Activated CD4-positive, alpha-beta T cell treated with anti-CD3 and anti-CD28 coated beads, Interleukin-2, amount 10 ng/mL, durations not matched to agents 24 days and 14 days (primary cell): ENCODE measurements at regions not wholly inside any gene's neighbourhood (a gene's known extent, or its start where the extent isn't known, plus 50 kb on each side); places are given as distances from the start of the nearest gene placed in this dataset.
"Not testable (repeated sequence)": the region's sequence is repeated elsewhere in the genome, so short reads cannot be mapped to it uniquely, and the experiment has no call there.

Experiments
- DNase-seq: peaks from one replicate; pipeline ENCODE4 v3.0.0; 2022
- H3K27ac Mint-ChIP-seq: one replicate; pipeline ENCODE4 v1.8.0; 2022; ENCODE audit warnings: mild to moderate bottlenecking, mixed read lengths
- H3K27me3 Mint-ChIP-seq: one replicate; pipeline ENCODE4 v1.8.0; 2022; ENCODE audit warnings: mixed read lengths
- H3K36me3 Mint-ChIP-seq: one replicate; pipeline ENCODE4 v1.8.0; 2022; ENCODE audit warnings: low read depth, mild to moderate bottlenecking, mixed read lengths
- H3K4me1 Mint-ChIP-seq: one replicate; pipeline ENCODE4 v1.8.0; 2021; ENCODE audit warnings: mixed read lengths
- H3K4me3 Mint-ChIP-seq: one replicate; pipeline ENCODE4 v1.8.0; 2022; ENCODE audit warnings: mild to moderate bottlenecking, moderate library complexity, mixed read lengths
- H3K9me3 Mint-ChIP-seq: one replicate; pipeline ENCODE4 v1.8.0; 2021; ENCODE audit warnings: mixed read lengths
- intact Hi-C: fragments of 100-400 bp; cut with micrococcal nuclease; formaldehyde crosslinking; loops from one replicate; pipeline ENCODE4 v1.15.1; 2023

DNA sequence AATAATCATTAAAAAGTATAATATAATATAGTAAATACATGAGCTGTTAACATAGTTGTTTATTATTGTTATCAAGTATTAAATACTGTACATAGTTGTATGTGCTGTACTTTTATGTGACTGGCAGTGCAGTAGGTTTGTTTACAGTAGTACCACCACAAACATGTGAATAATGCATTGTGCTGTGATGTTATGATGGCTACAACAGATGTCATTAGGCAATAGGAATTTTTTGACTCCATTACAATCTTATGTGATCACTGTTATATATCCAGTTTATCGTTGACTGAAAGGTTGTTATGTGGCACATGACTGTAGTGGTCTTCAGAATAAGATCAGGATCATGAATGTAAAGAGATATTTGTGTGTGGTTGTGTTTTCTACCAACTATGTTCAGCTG is 577.8 kb downstream of the JRKL start:
- Mint-ChIP-seq H3K27me3 (no peaks in the 10 kb centered on the region), H3K27ac (no peak overlapping the region), H3K4me3 (no peak overlapping the region), H3K9me3 (no peaks in the 10 kb centered on the region), H3K36me3 (no peaks in the 10 kb centered on the region), H3K4me1 (no peaks in the 10 kb centered on the region)
- intact Hi-C loops: no loop called here
- no peak for DNase-seq

DNA sequence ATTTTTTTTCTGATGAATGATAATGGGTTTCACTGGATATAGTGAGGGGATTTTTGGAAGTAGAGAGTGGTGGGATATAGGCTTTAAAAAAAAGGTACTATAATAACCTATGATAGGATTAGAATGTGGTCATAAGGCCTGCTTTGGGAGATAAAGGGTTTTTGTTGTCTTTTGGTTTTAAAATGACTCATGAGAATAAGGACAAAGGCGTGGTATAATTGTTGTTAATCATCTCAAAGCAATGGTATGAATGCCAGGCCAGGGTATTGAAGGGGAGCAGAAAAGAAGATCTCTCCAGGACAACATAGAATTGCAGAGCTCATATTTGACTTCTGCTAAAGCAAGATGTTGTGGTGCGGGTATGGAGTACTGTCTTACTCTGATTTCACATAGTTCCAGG is 579.4 kb downstream of the JRKL start:
- no peak for DNase-seq
- Mint-ChIP-seq H3K27me3 (no peaks in the 10 kb centered on the region), H3K36me3 (no peaks in the 10 kb centered on the region), H3K9me3 (no peaks in the 10 kb centered on the region), H3K27ac (no peak overlapping the region), H3K4me3 (no peak overlapping the region), H3K4me1 (no peaks in the 10 kb centered on the region)
- intact Hi-C loops: no loop called here

DNA sequence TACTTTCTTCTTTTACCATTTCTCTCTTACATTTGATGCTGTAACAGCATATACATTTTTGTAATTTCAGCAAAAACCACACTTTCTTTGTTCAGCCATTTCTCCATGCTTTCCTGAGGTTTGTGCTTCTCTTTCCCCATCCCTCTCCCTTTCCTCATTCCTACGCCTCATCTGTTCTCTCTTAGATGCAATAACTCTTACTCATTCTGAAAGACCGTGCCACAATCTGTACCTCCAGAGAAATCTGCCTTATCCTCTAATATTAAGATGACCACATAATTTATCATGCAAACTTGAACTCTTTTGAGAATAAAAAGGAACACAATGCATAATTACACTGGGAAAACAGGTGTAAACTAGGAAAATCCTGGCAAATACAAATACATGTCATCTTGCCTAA is 588.9 kb downstream of the JRKL start:
- no peak overlapping the region for H3K4me3 Mint-ChIP-seq
- DNase-seq: no peak
- no peaks in the 10 kb centered on the region for H3K36me3 Mint-ChIP-seq
- H3K27ac Mint-ChIP-seq: no peak overlapping the region
- no peaks in the 10 kb centered on the region for H3K27me3 Mint-ChIP-seq
- H3K9me3 Mint-ChIP-seq: no peaks in the 10 kb centered on the region
- H3K4me1 Mint-ChIP-seq: no peaks in the 10 kb centered on the region
- intact Hi-C loops: no loop called here

DNA sequence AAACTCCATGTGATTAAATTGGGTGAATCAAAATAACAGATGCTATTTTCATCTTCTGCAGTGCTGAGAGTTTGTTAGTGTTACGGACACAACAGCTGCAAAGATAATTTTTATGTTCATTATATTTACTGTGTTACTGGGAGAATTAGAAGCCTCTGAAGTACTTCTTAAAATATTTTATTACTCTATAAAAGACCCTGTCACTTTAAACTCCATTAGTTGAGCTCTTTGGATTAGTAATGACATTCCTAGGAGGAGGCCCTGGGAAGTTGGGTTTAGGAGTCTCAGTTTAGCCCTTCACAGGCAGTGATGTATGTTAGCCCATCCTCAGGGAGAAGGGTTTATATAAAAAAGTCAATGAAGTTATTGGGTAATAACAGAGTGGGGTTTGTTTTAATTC is 596.7 kb downstream of the JRKL start:
- DNase-seq: no peak
- H3K36me3 Mint-ChIP-seq: no peaks in the 10 kb centered on the region
- H3K4me1 Mint-ChIP-seq: no peaks in the 10 kb centered on the region
- intact Hi-C loops: no loop called here
- H3K9me3 Mint-ChIP-seq: no peaks in the 10 kb centered on the region
- no peaks in the 10 kb centered on the region for H3K27me3 Mint-ChIP-seq
- no peak overlapping the region for H3K4me3 Mint-ChIP-seq
- H3K27ac Mint-ChIP-seq: no peak overlapping the region

DNA sequence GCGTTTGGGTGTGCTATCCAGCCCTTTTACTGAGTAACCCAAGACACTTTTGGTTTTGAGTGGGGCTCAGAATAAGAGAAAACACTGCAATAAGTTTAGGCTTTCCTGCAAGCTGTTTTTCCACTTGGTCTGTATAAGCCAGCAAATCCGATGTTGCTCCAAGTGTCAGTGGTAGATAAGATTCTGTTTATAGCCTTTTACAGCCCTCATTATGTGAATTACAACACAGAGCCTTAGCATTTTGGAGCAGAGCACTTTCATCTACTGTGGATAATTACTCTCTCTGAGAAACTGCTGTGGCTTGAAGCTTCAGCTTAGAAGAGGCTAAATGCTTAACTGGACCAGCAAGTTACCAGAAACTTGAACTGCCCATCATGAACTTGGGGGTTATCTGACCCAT is 601.1 kb downstream of the JRKL start:
- no peaks in the 10 kb centered on the region for H3K36me3 Mint-ChIP-seq

DNA sequence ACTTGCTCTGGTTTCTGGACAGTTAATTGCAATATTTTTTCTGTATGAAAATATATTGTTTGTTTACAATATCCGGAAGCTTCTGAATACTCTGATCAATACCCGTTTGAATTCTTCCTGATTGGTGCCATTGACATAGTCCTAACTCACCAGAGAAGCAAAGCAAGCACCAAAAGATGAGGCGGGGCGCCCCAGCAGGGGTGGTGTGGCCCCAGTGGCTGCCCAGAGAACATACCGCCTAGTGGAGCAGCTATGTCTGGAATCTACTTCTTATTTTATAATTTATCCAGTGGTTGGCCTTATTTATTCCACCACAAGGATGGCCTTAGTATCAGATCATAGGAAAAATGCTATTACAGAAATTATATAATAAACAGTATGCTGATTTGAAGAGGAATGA is 610.7 kb downstream of the JRKL start:
- intact Hi-C loops: no loop called here
- Mint-ChIP-seq H3K36me3 (no peaks in the 10 kb centered on the region), H3K4me3 (no peak overlapping the region), H3K27me3 (no peaks in the 10 kb centered on the region), H3K9me3 (no peaks in the 10 kb centered on the region), H3K27ac (no peak overlapping the region), H3K4me1 (no peaks in the 10 kb centered on the region)
- DNase-seq: no peak

More for the DNA sequence above, 601.1 kb downstream of the JRKL start:
- Mint-ChIP-seq H3K27ac (no peak overlapping the region), H3K4me3 (no peak overlapping the region), H3K27me3 (no peaks in the 10 kb centered on the region), H3K9me3 (no peaks in the 10 kb centered on the region), H3K4me1 (no peaks in the 10 kb centered on the region)
- no peak for DNase-seq
- intact Hi-C loops: no loop called here

DNA sequence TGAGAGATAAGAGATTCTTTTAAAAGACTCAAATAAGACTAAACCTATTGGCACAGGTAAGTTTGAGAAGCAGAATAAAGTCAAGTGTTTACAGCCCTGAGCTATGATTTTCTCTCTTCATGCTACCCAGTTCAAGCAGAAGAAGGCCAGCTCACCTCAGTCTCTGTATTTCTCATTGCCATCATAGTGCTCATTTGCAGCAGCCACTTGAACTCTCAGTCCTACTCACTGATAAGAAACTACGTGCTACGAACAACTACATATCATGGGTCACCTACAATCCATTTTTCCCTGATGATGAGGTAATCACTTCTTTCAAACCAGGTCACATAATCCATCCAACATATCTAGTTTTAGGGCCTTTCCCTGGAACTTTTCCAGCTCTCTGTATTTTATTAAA is 617.5 kb downstream of the JRKL start:
- Mint-ChIP-seq H3K4me1 (no peaks in the 10 kb centered on the region), H3K27ac (no peak overlapping the region), H3K4me3 (no peak overlapping the region), H3K27me3 (no peaks in the 10 kb centered on the region), H3K36me3 (no peaks in the 10 kb centered on the region), H3K9me3 (no peaks in the 10 kb centered on the region)
- DNase-seq: no peak
- intact Hi-C loops: no loop called here

DNA sequence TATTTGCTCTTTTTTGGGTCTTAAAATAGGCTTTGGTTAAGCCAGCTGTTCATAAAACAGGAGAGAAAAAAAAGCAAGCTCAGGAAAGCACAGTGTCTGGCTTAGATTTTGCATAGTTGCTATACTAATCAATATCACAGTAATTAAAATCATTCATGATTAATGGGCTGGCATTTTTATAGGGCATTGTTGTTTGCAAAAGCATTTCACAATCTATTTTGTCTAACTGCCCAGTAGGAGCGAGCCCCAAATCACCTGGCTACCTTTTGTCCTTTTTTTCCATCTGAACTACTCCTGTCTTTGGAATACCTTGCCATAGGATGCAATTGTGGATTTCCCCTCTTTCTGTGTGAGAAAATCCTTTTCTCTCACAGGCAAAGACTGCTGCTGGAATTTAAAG is 619.8 kb downstream of the JRKL start:
- no peak for DNase-seq
- Mint-ChIP-seq H3K4me3 (no peak overlapping the region), H3K27me3 (no peaks in the 10 kb centered on the region), H3K4me1 (no peaks in the 10 kb centered on the region), H3K9me3 (no peaks in the 10 kb centered on the region), H3K27ac (no peak overlapping the region), H3K36me3 (no peaks in the 10 kb centered on the region)
- intact Hi-C loops: no loop called here

DNA sequence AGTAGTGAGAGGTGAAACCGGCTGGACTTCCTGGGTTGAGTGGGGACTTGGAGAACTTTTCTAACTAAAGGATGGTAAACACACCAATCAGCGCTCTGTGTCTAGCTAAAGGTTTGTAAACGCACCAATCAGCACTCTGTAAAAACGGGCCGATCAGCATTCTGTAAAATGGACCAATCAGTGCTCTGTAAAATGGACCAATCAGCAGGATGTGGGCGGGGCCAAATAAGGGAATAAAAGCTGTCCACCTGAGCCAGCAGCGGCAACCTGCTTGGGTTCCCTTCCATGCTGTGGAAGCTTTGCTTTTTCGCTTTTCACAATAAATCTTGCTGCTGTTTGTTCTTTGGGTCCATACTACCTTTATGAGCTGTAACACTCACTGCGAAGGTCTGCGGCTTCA is 621.2 kb downstream of the JRKL start:
- H3K36me3 Mint-ChIP-seq, H3K27ac Mint-ChIP-seq, H3K4me3 Mint-ChIP-seq, DNase-seq, H3K4me1 Mint-ChIP-seq, H3K27me3 Mint-ChIP-seq, intact Hi-C loops, H3K9me3 Mint-ChIP-seq: not testable (repeated sequence)

DNA sequence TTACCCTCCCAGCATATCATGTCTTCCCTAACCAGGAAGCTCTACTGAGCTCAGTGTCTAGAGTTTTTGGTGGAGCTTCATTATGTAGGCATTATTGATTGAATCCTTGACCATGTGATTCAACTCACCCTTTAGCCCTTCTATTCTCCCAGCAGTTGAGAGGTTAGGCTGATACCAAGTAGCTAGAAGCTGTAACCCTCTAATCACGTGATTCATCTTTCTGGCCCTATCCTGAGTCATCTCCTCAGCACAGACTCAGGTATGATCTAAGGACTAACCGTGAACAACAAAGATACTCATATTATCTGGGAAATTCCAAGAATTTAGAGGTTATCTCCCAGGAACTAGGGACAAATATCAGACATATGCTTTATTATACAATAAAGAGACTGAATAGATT is 625.5 kb downstream of the JRKL start:
- Mint-ChIP-seq H3K4me3 (no peak overlapping the region), H3K4me1 (no peaks in the 10 kb centered on the region), H3K36me3 (no peaks in the 10 kb centered on the region), H3K9me3 (no peaks in the 10 kb centered on the region), H3K27me3 (no peaks in the 10 kb centered on the region), H3K27ac (no peak overlapping the region)
- DNase-seq: no peak
- intact Hi-C loops: no loop called here

DNA sequence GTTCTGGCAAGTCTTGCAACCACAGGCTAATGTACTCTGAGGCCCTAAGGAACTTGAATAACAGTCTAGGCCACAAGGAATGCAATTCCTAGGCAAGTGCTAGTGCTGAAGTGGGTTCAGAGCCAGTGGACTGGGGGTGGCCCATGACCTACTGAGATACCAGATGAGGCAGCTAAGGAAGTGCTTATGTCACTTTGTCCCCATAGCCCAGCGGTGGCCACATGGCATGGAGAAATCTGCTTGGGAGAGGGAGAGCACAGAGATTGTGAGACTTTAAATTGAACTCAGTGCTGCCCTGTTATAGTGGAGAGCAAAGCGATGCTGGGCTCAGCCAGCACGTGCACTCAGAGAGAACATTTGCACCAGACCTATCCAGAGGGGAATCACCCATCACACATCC is 629.5 kb downstream of the JRKL start:
- no peak overlapping the region for H3K27ac Mint-ChIP-seq
- DNase-seq: no peak
- no peaks in the 10 kb centered on the region for H3K4me1 Mint-ChIP-seq
- H3K4me3 Mint-ChIP-seq: no peak overlapping the region
- intact Hi-C loops: no loop called here
- no peaks in the 10 kb centered on the region for H3K9me3 Mint-ChIP-seq
- H3K36me3 Mint-ChIP-seq: no peaks in the 10 kb centered on the region
- no peaks in the 10 kb centered on the region for H3K27me3 Mint-ChIP-seq

DNA sequence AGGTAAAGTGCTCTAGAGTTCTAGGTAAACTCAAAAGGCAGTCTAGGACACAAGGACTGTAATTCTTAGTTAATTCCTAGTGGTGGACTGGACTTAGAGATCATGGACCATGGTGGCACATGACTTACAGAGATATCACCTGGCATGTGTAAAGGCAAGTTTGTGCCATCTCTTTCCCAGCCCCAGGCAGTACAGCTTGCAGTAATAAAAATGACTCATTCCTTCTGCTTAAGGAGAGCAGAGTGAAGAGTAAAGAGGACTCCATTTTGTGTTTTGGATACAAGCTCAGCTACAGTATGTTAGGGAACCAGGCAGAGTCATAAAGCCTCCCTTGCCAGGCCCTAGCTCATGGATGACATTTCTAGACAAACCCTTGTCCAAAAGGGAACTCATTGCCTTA is 629.9 kb downstream of the JRKL start:
- Mint-ChIP-seq H3K4me3 (no peak overlapping the region), H3K36me3 (no peaks in the 10 kb centered on the region), H3K27me3 (no peaks in the 10 kb centered on the region), H3K4me1 (no peaks in the 10 kb centered on the region), H3K9me3 (no peaks in the 10 kb centered on the region), H3K27ac (no peak overlapping the region)
- no peak for DNase-seq
- intact Hi-C loops: no loop called here

DNA sequence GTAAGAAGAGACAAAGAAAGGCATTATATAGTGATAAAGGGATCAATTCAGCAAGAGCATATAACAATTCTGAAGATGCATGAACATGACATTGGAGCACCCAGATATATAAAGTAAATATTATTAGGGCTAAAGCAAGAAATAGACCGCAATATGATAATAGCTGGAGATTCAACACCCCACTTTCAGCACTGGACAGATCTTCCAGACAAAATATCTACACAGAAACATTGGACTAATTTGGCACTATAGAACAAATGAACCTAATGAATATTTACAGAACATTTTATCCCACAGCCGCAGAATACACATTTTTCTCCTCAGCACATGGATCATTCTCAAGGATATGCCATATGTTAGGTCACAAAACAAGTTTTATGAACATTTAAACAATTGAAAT is 633.1 kb downstream of the JRKL start:
- Mint-ChIP-seq H3K27ac (no peak overlapping the region), H3K36me3 (no peaks in the 10 kb centered on the region), H3K4me1 (no peaks in the 10 kb centered on the region), H3K4me3 (no peak overlapping the region), H3K27me3 (no peaks in the 10 kb centered on the region), H3K9me3 (no peaks in the 10 kb centered on the region)
- no peak for DNase-seq
- intact Hi-C loops: no loop called here

DNA sequence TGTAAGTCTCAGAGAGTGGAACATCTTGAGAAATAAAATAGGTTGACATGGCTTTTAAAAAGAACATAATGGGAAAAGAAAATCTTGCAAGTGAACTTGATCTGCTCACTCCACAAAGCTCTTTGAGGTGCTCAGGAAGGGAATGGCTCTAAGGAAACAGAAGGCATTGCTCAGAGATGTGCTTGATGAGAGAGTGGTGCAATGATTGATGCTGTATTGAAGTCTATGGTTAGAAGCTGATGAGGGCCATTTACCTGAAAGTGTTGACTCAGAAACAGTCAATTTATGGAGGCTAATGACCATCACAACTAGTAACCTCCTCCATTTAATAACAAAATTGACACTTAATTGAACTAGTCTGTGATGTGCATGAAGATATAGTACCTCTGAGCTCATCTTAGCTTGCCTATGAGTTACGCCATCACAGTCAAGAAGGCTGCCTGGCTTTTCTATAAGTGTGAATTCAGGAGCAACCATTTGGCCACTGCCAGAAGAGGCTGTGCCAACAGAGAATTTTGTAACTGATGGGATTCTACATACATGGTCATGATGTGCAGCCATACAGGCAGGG is 639.1 kb downstream of the JRKL start:
- intact Hi-C loops: no loop called here
- DNase-seq: no peak
- no peak overlapping the region for H3K27ac Mint-ChIP-seq
- H3K4me1 Mint-ChIP-seq: no peaks in the 10 kb centered on the region
- no peaks in the 10 kb centered on the region for H3K36me3 Mint-ChIP-seq
- H3K9me3 Mint-ChIP-seq: no peaks in the 10 kb centered on the region
- H3K27me3 Mint-ChIP-seq: no peaks in the 10 kb centered on the region
- H3K4me3 Mint-ChIP-seq: no peak overlapping the region

DNA sequence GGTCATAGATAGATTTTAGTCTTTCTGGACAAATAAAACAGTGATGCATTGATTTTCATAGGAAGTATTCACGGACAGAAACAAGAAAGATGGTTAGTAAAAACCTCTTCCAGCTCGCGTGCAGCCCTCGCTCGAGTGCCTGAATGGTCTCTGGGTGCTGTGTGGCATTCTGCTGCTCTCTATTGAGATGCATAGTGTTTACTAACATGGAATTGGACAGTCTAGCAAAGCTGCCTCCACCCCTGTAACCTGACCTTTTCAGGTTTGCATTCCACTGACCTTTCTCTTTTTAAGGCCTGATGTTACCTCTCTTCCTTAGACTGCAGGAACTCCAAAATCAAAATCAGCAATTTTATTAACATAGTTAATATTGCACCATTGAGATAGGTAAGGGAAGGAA is 643.4 kb downstream of the JRKL start:
- no peak for DNase-seq
- Mint-ChIP-seq H3K36me3 (no peaks in the 10 kb centered on the region), H3K27me3 (no peaks in the 10 kb centered on the region), H3K27ac (no peak overlapping the region), H3K4me1 (no peaks in the 10 kb centered on the region), H3K9me3 (no peaks in the 10 kb centered on the region), H3K4me3 (no peak overlapping the region)
- intact Hi-C loops: no loop called here
